ENCODE measurements at regions not wholly inside any gene's neighbourhood (a gene's known extent, or its start where the extent isn't known, plus 50 kb on each side); places are given as distances from the start of the nearest gene placed in this dataset.

GRCh38 chr11:70019576-70020011 is 58.5 kb upstream of the ANO1 start (continued):
- TF ChIP-seq, protein P1, sequence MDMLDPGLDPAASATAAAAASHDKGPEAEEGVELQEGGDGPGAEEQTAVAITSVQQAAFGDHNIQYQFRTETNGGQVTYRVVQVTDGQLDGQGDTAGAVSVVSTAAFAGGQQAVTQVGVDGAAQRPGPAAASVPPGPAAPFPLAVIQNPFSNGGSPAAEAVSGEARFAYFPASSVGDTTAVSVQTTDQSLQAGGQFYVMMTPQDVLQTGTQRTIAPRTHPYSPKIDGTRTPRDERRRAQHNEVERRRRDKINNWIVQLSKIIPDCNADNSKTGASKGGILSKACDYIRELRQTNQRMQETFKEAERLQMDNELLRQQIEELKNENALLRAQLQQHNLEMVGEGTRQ (IDR thresholded peaks at IDR 0.05; ENCODE audit: low read length): no peak
- TF ChIP-seq SIX5 (IDR thresholded peaks at IDR 0.05; ENCODE audit: low read depth, low read length): no peak
- no peak for TF ChIP-seq RAD21 (IDR thresholded peaks at IDR 0.05 in 1 of 2, conservative IDR thresholded peaks at IDR 0.05 in 1 of 2; ENCODE audit: low read depth in 2 of 2, low read length in 2 of 2)
- TF ChIP-seq TBP (IDR thresholded peaks at IDR 0.05; ENCODE audit: low read depth, low read length): no peak
- TF ChIP-seq KDM1A (IDR thresholded peaks at IDR 0.05; ENCODE audit: borderline replicate concordance, low read length): no peak
